Bronchial epithelial cell (primary cell): ENCODE measurements at regions not wholly inside any gene's neighbourhood (a gene's known extent, or its start where the extent isn't known, plus 50 kb on each side); places are given as distances from the start of the nearest gene placed in this dataset.
A peak's percentile ranks its signal among the peaks of the same experiment; 100 is the strongest.

Experiments used
- DNase-seq: peaks from one replicate; pipeline ENCODE4 v3.0.0-alpha.2; 2010; ENCODE audit warnings: low read depth
- FAIRE-seq: peaks from 2 replicates; lab custom pipeline; 2011; peaks lifted over from hg19 to GRCh38; lab: Jason Lieb, UNC
- H3K27me3 ChIP-seq: 2 replicates; pipeline ENCODE4 v1.5.1; 2011; ENCODE audit warnings: low read length; ENCODE audit not compliant: control insufficient read depth, insufficient read depth
- H3K36me3 ChIP-seq: 2 replicates; pipeline ENCODE4 v1.5.1; 2011; ENCODE audit warnings: low read length; ENCODE audit not compliant: control insufficient read depth, insufficient read depth
- H3K4me3 ChIP-seq: 2 replicates; pipeline ENCODE4 v1.5.1; 2011; ENCODE audit warnings: mild to moderate bottlenecking, low read depth, low read length, control low read depth
- CTCF ChIP-seq: IDR thresholded peaks from 2 replicates; pipeline ENCODE4 v1.5.1; 2011; ENCODE audit warnings: mild to moderate bottlenecking, moderate library complexity, low read length, control low read depth, inconsistent platforms; ENCODE audit not compliant: insufficient read depth, severe bottlenecking

GRCh38 chr3:40618158-40618557 lies 93.4 kb downstream of the ZNF621 start:
- no peak for FAIRE-seq
- DNase-seq = no peak
- peaks cover 3% of the 10 kb centered on the region for H3K27me3 ChIP-seq
- no peak overlapping the region for H3K4me3 ChIP-seq
- TF ChIP-seq CTCF = no peak
- no peaks in the 10 kb centered on the region for H3K36me3 ChIP-seq

GRCh38 chr3:40620151-40620550 lies 95.4 kb downstream of the ZNF621 start:
- Histone ChIP-seq H3K36me3 (no peaks in the 10 kb centered on the region), H3K27me3 (peaks cover 3% of the 10 kb centered on the region), H3K4me3 (no peak overlapping the region)
- no peak for TF ChIP-seq CTCF
- FAIRE-seq (no peak), DNase-seq (peak; percentile 76)

- Histone ChIP-seq H3K4me3 (no peak overlapping the region), H3K27me3 (no peaks in the 10 kb centered on the region), H3K36me3 (no peaks in the 10 kb centered on the region)
- FAIRE-seq = peak; percentile 32
- no peak for TF ChIP-seq CTCF
- DNase-seq = no peak
Observed at GRCh38 chr3:40621252-40621651, 96.5 kb downstream of the ZNF621 start.

- TF ChIP-seq CTCF = no peak
- no peak overlapping the region for H3K4me3 ChIP-seq
- DNase-seq (peak; percentile 87), FAIRE-seq (peak; percentile 80)
- H3K27me3 ChIP-seq = no peaks in the 10 kb centered on the region
- no peaks in the 10 kb centered on the region for H3K36me3 ChIP-seq
Observed at GRCh38 chr3:40623567-40623966, 98.8 kb downstream of the ZNF621 start.

- peak; percentile 64 for FAIRE-seq
- Histone ChIP-seq H3K4me3 (no peak overlapping the region), H3K36me3 (no peaks in the 10 kb centered on the region), H3K27me3 (no peaks in the 10 kb centered on the region)
- TF ChIP-seq CTCF = no peak
- DNase-seq = no peak
Observed at GRCh38 chr3:40624189-40624769, 99.5 kb downstream of the ZNF621 start.

GRCh38 chr3:40627095-40627494 lies 102.3 kb downstream of the ZNF621 start:
- no peaks in the 10 kb centered on the region for H3K27me3 ChIP-seq
- FAIRE-seq (no peak), DNase-seq (no peak)

More at GRCh38 chr3:40627095-40627494, 102.3 kb downstream of the ZNF621 start:
- Histone ChIP-seq H3K36me3 (no peaks in the 10 kb centered on the region), H3K4me3 (no peak overlapping the region)
- no peak for TF ChIP-seq CTCF
